ENCODE measurements at regions not wholly inside any gene's neighbourhood (a gene's known extent, or its start where the extent isn't known, plus 50 kb on each side); places are given as distances from the start of the nearest gene placed in this dataset.

DNA sequence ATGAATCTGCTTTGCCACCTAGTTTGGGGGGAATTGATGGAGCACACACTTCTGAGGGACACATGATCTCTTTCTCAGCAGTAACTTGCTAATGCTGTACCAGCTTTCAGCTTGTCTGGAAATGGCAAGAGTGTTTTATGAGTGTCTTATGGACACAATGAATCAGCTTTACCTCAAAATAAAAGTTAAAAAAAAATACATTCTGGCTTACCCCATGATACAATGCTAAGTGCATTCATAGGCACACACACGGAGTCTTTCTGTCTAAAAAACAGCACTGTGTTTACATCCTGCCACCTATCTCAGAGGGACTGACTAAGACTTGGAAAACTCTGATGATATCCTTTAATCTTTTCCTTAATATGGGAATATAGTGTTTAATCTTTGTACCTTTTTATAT lies 455.5 kb upstream of the ADAMTS5 start:
- no peak for TF ChIP-seq CTCF (IDR thresholded peaks at IDR 0.05)
- no peak for TF ChIP-seq POLR2A (IDR thresholded peaks at IDR 0.05)
- no peak for TF ChIP-seq EP300 (IDR thresholded peaks at IDR 0.05)
